Glutamatergic neuron (in vitro differentiated cells): ENCODE measurements at regions not wholly inside any gene's neighbourhood (a gene's known extent, or its start where the extent isn't known, plus 50 kb on each side); places are given as distances from the start of the nearest gene placed in this dataset.

Source experiments
- DNase-seq: peaks from one replicate; pipeline ENCODE4 v3.0.0; 2022
- H3K27ac Mint-ChIP-seq: one replicate; pipeline ENCODE4 v1.8.0; 2020; ENCODE audit warnings: mild to moderate bottlenecking, mixed read lengths, inconsistent platforms; ENCODE audit not compliant: unreplicated experiment
- H3K27me3 Mint-ChIP-seq: one replicate; pipeline ENCODE4 v1.8.0; 2020; ENCODE audit warnings: mild to moderate bottlenecking, moderate library complexity, mixed read lengths, inconsistent platforms; ENCODE audit not compliant: unreplicated experiment
- H3K36me3 Mint-ChIP-seq: one replicate; pipeline ENCODE4 v1.8.0; 2020; ENCODE audit warnings: mild to moderate bottlenecking, mixed read lengths, inconsistent platforms; ENCODE audit not compliant: unreplicated experiment
- H3K4me1 Mint-ChIP-seq: one replicate; pipeline ENCODE4 v1.8.0; 2020; ENCODE audit warnings: mild to moderate bottlenecking, low read depth, mixed read lengths, inconsistent platforms; ENCODE audit not compliant: unreplicated experiment
- H3K4me3 Mint-ChIP-seq: one replicate; pipeline ENCODE4 v1.8.0; 2020; ENCODE audit warnings: mild to moderate bottlenecking, mixed read lengths, inconsistent platforms; ENCODE audit not compliant: unreplicated experiment
- H3K9me3 Mint-ChIP-seq: one replicate; pipeline ENCODE4 v1.8.0; 2020; ENCODE audit warnings: mild to moderate bottlenecking, moderate library complexity, mixed read lengths, inconsistent platforms; ENCODE audit not compliant: unreplicated experiment
- TF ChIP-seq, protein P1 (sequence below): fragments of 200-600 bp; sonication (generic); IDR thresholded peaks from one replicate; pipeline ENCODE4 v1.5.0; 2021; ENCODE audit not compliant: partially characterized antibody, unreplicated experiment

DNA sequence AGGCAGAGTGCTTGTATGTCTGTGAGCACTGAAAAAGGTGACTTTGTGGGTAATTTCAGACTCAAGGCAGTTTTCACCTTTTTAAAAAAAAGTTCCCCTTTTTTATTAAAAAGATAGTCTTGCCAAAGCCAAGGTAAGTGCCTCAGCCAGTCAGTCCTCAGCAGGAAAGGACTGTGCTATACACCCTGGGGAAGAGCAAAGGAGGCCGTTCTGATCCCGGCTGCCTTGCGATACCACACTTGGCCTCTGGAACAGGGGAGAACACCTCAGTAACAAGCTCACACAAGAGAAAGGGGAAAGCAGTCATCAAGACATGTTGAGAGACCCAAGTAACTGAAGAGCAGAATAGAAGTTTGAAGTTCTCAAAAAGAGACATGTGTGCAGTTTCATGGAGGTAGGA is 541.7 kb downstream of the BCOR start:
- Mint-ChIP-seq H3K36me3 (no peaks in the 10 kb centered on the region), H3K27me3 (no peaks in the 10 kb centered on the region), H3K9me3 (peaks cover 2% of the 10 kb centered on the region), H3K4me1 (peaks cover 1% of the 10 kb centered on the region), H3K4me3 (no peak overlapping the region), H3K27ac (no peak overlapping the region)
- TF ChIP-seq, protein P1, sequence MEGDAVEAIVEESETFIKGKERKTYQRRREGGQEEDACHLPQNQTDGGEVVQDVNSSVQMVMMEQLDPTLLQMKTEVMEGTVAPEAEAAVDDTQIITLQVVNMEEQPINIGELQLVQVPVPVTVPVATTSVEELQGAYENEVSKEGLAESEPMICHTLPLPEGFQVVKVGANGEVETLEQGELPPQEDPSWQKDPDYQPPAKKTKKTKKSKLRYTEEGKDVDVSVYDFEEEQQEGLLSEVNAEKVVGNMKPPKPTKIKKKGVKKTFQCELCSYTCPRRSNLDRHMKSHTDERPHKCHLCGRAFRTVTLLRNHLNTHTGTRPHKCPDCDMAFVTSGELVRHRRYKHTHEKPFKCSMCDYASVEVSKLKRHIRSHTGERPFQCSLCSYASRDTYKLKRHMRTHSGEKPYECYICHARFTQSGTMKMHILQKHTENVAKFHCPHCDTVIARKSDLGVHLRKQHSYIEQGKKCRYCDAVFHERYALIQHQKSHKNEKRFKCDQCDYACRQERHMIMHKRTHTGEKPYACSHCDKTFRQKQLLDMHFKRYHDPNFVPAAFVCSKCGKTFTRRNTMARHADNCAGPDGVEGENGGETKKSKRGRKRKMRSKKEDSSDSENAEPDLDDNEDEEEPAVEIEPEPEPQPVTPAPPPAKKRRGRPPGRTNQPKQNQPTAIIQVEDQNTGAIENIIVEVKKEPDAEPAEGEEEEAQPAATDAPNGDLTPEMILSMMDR: no peak
- DNase-seq: no peak

DNA sequence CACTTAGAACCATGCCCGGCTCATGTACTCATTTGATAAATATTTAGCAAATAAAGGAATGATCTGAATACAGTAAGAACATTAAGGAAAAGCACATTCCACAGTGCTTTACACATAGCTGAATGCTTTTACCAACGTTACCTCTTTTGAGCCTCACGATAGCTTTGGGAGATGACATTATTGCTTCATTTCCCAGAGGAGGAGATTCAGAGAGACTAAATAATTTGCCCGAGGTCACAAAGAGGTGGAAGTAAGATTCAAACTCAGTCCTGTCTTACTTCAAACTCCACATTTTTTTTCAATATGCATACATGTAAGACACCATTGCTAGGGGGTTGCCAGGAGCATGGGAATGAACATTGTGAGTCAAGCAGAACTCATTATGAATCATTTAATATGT is 538.5 kb downstream of the BCOR start:
- Mint-ChIP-seq H3K27me3 (no peaks in the 10 kb centered on the region), H3K4me1 (peaks cover 1% of the 10 kb centered on the region), H3K36me3 (no peaks in the 10 kb centered on the region), H3K4me3 (no peak overlapping the region), H3K27ac (no peak overlapping the region), H3K9me3 (no peaks in the 10 kb centered on the region)
- no peak for DNase-seq
- TF ChIP-seq, protein P1: no peak

- H3K4me1 Mint-ChIP-seq: peaks cover 1% of the 10 kb centered on the region
- H3K27ac Mint-ChIP-seq: no peak overlapping the region
- no peak for DNase-seq
- no peaks in the 10 kb centered on the region for H3K9me3 Mint-ChIP-seq
- TF ChIP-seq, protein P1: no peak
- H3K27me3 Mint-ChIP-seq: no peaks in the 10 kb centered on the region
- no peak overlapping the region for H3K4me3 Mint-ChIP-seq
- H3K36me3 Mint-ChIP-seq: no peaks in the 10 kb centered on the region
Observed at GRCh38 chrX:39560271-39560670, 537.5 kb downstream of the BCOR start.

DNA sequence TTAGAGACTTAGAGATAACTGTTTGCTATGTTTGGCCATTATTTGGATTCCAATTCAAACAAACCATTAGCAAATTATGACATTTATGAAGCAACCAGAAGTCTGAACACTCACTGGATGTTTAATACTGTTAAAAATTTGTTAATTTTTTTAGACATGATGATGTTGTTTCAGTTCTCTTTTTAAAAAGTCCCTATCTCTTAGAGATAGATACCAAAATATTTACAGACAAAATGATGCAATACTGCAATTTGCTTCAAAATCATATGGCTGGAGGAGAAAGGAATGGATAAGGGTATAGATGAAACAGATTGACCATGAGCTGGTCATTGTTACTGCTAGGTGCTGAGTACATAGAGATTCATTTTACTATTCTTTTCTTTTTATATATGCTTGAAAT is 534.6 kb downstream of the BCOR start:
- TF ChIP-seq, protein P1: no peak
- H3K36me3 Mint-ChIP-seq: no peaks in the 10 kb centered on the region
- no peak for DNase-seq
- no peak overlapping the region for H3K27ac Mint-ChIP-seq
- H3K27me3 Mint-ChIP-seq: no peaks in the 10 kb centered on the region
- no peaks in the 10 kb centered on the region for H3K9me3 Mint-ChIP-seq
- H3K4me1 Mint-ChIP-seq: no peaks in the 10 kb centered on the region
- no peak overlapping the region for H3K4me3 Mint-ChIP-seq

DNA sequence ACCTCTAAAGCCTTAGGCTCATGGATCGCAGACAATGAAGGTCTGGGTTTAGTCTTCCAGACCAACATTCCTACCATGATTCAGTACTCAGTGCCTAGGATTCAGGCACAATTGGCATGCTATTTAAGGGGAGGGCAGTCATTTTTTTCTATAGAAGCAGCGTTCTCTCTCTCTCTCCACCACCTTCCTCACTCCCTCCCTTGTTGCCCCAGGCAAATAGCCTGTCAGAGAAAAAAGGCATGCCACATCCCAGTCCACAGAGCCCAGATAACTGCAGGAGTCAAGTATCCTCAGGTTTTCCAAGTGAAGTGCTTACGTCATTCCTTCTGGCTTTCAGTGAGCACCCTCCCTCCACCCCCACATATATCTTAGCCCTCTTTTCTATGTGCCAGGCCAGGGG is 533.0 kb downstream of the BCOR start:
- Mint-ChIP-seq H3K4me3 (no peak overlapping the region), H3K27ac (no peak overlapping the region), H3K27me3 (no peaks in the 10 kb centered on the region), H3K36me3 (peaks cover 4% of the 10 kb centered on the region), H3K9me3 (no peaks in the 10 kb centered on the region), H3K4me1 (no peaks in the 10 kb centered on the region)
- no peak for DNase-seq
- TF ChIP-seq, protein P1: no peak
